ENCODE measurements at regions not wholly inside any gene's neighbourhood (a gene's known extent, or its start where the extent isn't known, plus 50 kb on each side); places are given as distances from the start of the nearest gene placed in this dataset.

GRCh38 chr7:12064586-12065127 lies 146.4 kb upstream of the TMEM106B start:
- Histone ChIP-seq H3K4me3 (no peak overlapping the region), H3K27ac (no peak overlapping the region)

GRCh38 chr7:12066004-12066403 lies 145.1 kb upstream of the TMEM106B start:
- no peak overlapping the region for H3K4me3 ChIP-seq
- H3K27ac ChIP-seq = no peak overlapping the region

- H3K4me3 ChIP-seq = no peak overlapping the region
Observed at GRCh38 chr7:12066521-12066920, 144.6 kb upstream of the TMEM106B start.

GRCh38 chr7:12067156-12067831 lies 143.8 kb upstream of the TMEM106B start:
- H3K27ac ChIP-seq = no peak overlapping the region
- no peak overlapping the region for H3K4me3 ChIP-seq

More at GRCh38 chr7:12066521-12066920, 144.6 kb upstream of the TMEM106B start:
- H3K27ac ChIP-seq = no peak overlapping the region

- Histone ChIP-seq H3K4me3 (no peak overlapping the region), H3K27ac (no peak overlapping the region)
Observed at GRCh38 chr7:12069757-12070156, 141.3 kb upstream of the TMEM106B start.

- Histone ChIP-seq H3K4me3 (no peak overlapping the region), H3K27ac (no peak overlapping the region)
Observed at GRCh38 chr7:12074889-12075288, 136.2 kb upstream of the TMEM106B start.

GRCh38 chr7:12080006-12080405 lies 131.1 kb upstream of the TMEM106B start:
- no peak overlapping the region for H3K27ac ChIP-seq
- no peak overlapping the region for H3K4me3 ChIP-seq

- no peak overlapping the region for H3K27ac ChIP-seq
Observed at GRCh38 chr7:12085516-12085915, 125.6 kb upstream of the TMEM106B start.

GRCh38 chr7:12089951-12090756 lies 120.9 kb upstream of the TMEM106B start:
- Histone ChIP-seq H3K27ac (no peak overlapping the region), H3K4me3 (no peak overlapping the region)

More at GRCh38 chr7:12085516-12085915, 125.6 kb upstream of the TMEM106B start:
- H3K4me3 ChIP-seq = no peak overlapping the region

GRCh38 chr7:12090757-12091221 lies 120.3 kb upstream of the TMEM106B start:
- Histone ChIP-seq H3K4me3 (no peak overlapping the region), H3K27ac (no peak overlapping the region)

- Histone ChIP-seq H3K4me3 (no peak overlapping the region), H3K27ac (no peak overlapping the region)
Observed at GRCh38 chr7:12091231-12091630, 119.9 kb upstream of the TMEM106B start.

GRCh38 chr7:12092499-12093130 lies 118.5 kb upstream of the TMEM106B start:
- H3K4me3 ChIP-seq = no peak overlapping the region

GRCh38 chr7:12093365-12093764 lies 117.7 kb upstream of the TMEM106B start:
- no peak overlapping the region for H3K27ac ChIP-seq
- H3K4me3 ChIP-seq = no peak overlapping the region

More at GRCh38 chr7:12092499-12093130, 118.5 kb upstream of the TMEM106B start:
- no peak overlapping the region for H3K27ac ChIP-seq

- H3K4me3 ChIP-seq = no peak overlapping the region
- H3K27ac ChIP-seq = no peak overlapping the region
Observed at GRCh38 chr7:12094365-12094921, 116.7 kb upstream of the TMEM106B start.

GRCh38 chr7:12102126-12102525 lies 109.0 kb upstream of the TMEM106B start:
- Histone ChIP-seq H3K4me3 (no peak overlapping the region), H3K27ac (no peak overlapping the region)

GRCh38 chr7:12102527-12102926 lies 108.6 kb upstream of the TMEM106B start:
- no peak overlapping the region for H3K4me3 ChIP-seq

GRCh38 chr7:12103948-12104347 lies 107.1 kb upstream of the TMEM106B start:
- Histone ChIP-seq H3K4me3 (no peak overlapping the region), H3K27ac (no peak overlapping the region)

More at GRCh38 chr7:12102527-12102926, 108.6 kb upstream of the TMEM106B start:
- no peak overlapping the region for H3K27ac ChIP-seq

- Histone ChIP-seq H3K27ac (no peak overlapping the region), H3K4me3 (no peak overlapping the region)
Observed at GRCh38 chr7:12107381-12107780, 103.7 kb upstream of the TMEM106B start.

- Histone ChIP-seq H3K27ac (no peak overlapping the region), H3K4me3 (no peak overlapping the region)
Observed at GRCh38 chr7:12107841-12108254, 103.2 kb upstream of the TMEM106B start.

- H3K4me3 ChIP-seq = no peak overlapping the region
- H3K27ac ChIP-seq = no peak overlapping the region
Observed at GRCh38 chr7:12110425-12110824, 100.7 kb upstream of the TMEM106B start.

Measured in skin epidermis (tissue), 12 donors.